ENCODE measurements at regions not wholly inside any gene's neighbourhood (a gene's known extent, or its start where the extent isn't known, plus 50 kb on each side); places are given as distances from the start of the nearest gene placed in this dataset.
A peak's percentile ranks its signal among the peaks of the same experiment; 100 is the strongest.
"Not testable (repeated sequence)": the region's sequence is repeated elsewhere in the genome, so short reads cannot be mapped to it uniquely, and the experiment has no call there.

DNA sequence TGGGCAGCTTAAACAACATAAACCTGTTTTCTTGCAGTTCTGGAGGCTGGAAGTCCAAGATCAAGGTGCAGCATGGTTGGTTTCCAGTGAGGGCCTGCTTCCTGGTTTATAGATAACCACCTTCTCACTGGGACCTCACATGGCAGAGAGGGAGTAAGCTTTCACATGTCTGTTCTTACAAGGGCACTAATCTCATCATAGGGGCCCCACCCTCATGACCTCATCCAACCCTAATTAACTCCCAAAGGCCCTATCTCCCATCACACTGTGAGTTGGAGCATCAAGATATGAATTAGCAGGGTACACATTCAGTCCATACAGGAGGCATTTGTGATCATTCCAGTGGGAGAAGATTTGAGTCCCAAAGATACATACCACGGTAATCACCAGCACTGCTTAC, 50.5 kb upstream of the GRIN2A start:
- no peak for FAIRE-seq
- DNase-seq (ENCODE audit: insufficient read length, low spot score): no peak

DNA sequence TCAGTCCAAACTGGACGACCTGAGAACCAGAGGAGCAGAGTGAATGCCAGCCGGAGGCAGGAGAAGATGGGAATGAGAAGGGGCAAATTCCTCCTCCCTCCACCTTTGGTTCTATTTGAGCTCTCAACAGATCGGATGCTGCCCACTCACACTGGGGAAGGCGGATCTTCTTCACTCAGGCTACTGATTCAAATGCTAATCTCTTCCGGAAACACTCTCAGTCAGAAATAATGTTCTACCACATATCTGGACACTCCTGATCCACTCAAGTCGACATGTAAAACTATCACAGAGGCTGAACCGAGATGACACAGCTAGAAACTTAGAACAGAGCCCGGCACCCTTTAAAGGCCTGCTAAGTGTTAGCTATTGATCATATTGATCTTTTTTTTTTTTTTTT, 57.4 kb upstream of the GRIN2A start:
- FAIRE-seq (no peak), DNase-seq (ENCODE audit: insufficient read length, low spot score) (no peak)

DNA sequence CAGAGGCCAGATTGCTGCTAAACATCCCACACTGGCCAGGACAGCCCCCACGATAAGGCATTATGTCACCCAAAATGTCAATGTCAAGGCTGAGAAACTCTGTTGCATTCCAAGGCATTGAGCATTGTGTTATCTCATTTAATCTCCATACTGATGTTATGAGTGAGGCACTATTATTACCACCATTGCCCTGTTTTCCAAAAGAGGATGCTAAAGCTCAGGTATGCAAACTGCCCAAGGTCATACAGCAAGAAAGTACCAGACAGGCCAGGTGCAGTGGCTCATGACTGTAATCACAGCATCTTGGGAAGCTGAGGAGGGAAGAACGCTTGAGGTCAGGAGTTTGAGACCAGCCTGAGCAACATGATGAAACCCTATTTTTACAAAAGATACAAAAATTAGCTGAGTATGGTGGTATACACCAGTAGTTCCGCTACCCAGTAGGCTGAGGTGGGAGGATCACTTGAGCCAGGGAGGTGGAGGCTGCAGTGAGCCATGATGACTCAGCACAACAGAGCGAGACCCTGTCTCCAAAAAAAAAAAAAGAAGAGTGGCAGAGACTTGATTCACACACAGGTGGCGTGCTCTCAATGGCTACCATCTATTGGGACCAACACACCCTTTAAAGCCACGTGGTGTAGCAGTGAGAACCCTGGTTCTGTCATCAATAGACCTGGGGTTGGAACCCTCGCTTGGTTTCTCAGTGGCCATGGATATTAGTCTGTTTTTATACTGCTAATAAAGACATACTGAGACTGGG, 58.8 kb upstream of the GRIN2A start:
- FAIRE-seq (no peak), DNase-seq (ENCODE audit: insufficient read length, low spot score) (no peak)

DNA sequence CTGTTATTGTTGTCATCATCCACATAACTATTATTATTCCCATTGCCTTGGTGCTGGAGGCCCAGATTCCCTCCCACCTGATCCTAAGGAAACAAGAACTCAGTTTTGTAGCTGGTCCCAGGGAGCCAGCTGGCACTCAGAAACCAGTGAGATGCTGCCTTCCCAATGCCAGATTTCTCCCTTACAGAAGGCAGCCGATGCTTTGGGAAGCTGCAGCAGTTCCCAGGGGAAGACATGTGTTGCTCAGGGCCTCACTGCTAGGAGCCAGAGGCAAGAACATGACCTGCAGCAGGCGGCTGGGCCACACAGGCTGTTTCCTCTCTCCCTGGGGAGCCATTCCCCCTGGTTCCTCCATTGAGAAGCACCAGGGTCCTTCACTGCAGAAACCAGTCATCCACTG, 59.9 kb upstream of the GRIN2A start:
- FAIRE-seq (no peak), DNase-seq (ENCODE audit: insufficient read length, low spot score) (no peak)

DNA sequence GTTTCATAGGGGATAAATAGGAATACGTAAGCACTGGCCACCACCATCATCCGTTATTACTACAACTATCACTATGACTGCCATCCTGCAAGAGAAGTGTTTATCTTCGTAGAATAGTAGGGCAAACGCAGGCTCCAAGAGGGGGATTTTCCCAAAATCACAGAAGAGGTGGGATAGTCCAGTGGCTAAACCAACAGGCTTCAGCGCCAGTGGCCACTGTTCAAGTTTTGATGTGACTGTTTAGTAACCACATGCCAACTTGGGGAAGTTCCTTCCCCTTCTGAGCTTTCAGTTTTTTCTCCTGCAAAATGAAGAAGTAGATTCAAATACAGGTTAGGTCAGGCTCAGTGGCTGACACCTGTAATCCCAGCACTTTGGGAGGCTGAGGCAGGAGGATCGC, 60.7 kb upstream of the GRIN2A start:
- no peak for FAIRE-seq

DNA sequence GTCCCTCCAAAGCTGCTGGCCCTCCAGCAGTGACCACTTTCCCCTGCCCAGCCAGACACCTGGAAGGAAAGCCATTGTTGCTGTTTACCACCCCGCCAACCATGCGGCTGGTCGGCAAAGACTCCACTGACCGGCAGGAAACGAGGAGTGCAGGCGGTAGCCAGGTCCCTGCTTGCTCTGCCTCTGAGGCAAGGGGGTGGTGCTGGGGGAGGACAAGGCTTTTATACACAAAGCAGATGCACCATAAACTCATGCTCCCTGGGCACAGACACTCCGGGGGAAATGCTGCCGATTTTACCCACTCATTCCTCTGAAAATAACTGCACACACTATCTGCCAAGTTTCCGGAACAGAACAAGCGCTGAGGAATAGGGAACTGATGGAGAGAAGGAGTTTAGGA, 62.8 kb upstream of the GRIN2A start:
- DNase-seq (ENCODE audit: insufficient read length, low spot score) (no peak), FAIRE-seq (no peak)

More for the DNA sequence above, 60.7 kb upstream of the GRIN2A start:
- no peak for DNase-seq (ENCODE audit: insufficient read length, low spot score)

DNA sequence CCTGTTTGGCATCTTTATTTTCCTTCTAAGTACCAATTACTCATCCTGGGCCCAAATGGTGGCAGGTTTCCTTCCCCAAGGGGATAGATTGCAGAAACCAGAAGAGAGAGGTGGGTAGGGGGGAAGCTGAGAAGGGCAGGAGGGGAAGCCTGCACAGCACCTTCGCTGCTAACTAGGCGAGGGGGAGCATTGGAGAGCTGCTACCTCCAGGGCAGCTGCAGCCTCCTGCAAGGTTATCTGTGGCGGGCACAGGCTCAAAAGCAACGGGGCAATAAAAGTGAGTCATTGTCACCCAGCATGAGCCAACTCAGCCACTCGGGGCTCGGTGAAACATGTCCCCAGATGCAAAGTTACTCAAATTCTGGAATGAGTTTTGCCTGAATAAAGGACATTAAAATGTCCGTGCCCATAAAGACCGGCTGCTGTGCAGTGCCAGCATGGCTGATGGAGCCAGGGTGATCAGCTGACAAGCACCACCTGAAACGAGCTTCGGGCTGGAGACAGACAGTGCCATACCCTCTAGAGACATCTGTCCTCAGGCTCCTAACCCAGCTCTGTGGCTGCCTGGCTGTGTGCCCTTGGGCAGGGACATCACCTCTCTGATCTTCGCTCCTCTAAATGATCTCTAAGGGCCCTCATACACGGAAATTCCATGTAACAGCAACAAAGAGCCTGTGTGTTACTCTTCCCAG, 68.1 kb upstream of the GRIN2A start:
- FAIRE-seq (no peak), DNase-seq (ENCODE audit: insufficient read length, low spot score) (no peak)

DNA sequence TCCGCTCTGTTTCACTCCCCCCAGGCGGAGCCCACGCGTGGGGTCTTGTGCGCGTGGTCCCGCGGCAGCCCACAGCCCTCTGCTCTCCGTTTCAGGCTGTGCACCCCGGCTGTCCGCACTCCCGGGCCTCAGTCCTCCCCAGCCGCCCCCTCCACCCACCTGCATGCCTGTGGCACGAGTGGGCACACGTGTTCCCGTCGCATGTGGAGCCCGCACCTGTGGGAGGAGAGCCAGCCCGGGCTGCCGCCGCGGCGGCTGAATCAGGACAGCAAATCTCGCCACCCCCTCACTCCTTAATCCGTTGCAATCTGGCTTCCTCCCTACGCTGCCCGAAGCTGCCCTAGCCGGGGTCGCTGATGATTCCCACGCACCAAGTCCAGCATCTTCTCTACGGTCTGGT, 69.9 kb upstream of the GRIN2A start:
- FAIRE-seq: no peak
- DNase-seq (ENCODE audit: insufficient read length, low spot score): no peak

DNA sequence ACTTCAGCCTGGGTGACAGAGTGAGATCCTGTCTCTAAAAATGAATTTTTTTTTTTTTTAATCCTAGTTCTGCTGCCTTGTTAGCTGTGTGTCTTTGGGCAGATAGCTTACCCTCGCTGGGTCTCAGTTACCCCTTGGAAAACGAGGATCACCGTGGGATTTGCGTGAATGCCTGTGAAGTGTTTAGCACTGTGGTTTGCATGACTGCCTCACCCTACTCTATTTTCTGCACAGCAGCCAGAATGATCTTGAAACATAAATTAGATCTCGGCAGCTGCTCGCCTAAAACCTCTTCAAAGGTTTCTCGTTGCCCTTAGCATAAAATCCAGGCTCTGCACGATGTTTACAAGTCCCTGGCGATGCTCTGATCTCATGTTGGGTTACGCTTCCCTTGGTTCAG, 71.2 kb upstream of the GRIN2A start:
- DNase-seq (ENCODE audit: insufficient read length, low spot score) (no peak), FAIRE-seq (no peak)

DNA sequence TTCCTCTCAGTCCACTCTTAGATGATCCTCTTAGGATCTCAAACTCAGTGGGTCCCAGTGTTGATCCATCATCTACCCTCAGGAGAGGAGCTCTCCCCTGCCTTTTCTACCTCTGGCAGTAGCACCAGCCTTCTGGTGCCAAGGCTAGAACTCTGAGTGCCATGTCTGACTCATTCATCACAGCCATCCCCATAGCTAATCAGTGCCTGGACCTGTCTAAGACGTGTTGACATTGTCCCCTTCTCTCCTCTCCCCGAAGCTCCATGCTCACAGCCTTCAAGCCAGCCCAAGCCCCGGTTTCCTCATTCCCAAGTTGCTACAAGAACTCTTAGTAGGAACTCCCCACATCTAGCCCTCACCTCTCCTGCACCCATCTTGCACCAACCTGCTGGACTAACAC, 73.5 kb upstream of the GRIN2A start:
- no peak for FAIRE-seq
- no peak for DNase-seq (ENCODE audit: insufficient read length, low spot score)

DNA sequence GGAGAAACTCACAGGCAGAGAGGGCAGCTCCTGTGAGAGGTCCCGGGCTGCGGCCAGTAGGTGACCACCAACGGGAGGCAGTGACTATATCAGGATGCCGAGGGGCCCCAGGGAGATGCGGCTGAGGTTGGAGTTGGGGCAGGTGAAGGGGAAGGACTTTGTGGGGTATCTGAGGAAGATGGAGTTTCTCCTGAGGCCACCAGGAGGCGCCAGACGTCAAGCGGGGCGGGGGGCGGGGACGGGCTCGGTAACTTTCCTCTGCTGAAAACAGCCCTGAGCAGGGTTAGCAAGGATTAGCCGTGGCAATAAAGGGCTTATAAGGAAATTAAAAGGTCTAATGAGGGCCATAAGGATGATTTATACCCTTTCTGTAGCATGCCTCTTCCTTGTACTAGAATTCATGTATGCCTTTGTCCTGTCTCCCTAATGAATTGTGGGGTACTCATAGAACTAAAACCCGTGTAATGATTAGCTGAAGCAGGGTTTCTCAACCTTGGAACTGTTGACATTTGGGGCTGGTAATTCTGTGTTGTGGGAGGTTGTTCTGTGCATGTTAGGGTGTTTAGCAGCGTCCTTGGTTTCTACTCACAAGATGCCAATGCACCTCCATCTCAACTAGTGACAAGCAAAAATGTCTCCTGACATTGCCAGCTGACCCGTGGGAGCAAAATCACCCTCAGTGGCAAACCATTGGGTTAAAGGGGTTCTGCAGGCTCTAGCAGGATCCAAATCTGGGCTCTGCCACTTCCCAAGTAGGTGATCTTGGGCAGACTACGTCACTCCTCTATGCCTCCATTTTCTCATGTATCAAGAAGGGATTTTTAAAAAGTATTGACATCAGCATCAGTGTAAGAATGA, 74.8 kb upstream of the GRIN2A start:
- DNase-seq (ENCODE audit: insufficient read length, low spot score): peak; percentile 66

DNA sequence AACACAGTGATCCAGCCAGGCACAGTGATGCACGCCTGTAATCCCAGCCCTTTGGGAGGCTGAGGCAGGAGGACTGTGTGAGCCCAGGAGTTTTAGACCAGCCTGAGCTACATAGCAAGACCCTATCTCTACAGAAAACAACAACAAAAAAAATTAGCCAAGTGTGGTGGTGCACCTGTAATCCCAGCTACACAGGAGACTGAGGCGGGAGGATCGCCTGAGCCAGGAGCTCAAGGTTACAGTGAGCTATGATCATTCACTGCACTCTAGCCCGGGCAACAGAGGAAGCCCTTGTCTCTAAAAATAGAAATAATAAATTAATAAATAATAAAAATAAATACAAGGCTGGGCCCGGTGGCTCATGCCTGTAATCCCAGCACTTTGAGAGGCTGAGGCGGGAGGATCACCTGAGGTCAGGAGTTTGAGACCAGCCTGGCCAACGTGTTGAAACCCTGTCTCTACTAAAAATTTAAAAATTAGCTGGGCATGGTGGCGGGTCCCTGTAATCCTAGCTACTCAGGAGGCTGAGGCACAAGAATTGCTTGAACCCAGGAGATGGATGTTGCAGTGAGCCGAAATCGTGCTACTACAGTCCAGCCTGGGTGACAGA, 75.5 kb upstream of the GRIN2A start:
- FAIRE-seq; DNase-seq (ENCODE audit: insufficient read length, low spot score): not testable (repeated sequence)

More for the DNA sequence above, 74.8 kb upstream of the GRIN2A start:
- no peak for FAIRE-seq

DNA sequence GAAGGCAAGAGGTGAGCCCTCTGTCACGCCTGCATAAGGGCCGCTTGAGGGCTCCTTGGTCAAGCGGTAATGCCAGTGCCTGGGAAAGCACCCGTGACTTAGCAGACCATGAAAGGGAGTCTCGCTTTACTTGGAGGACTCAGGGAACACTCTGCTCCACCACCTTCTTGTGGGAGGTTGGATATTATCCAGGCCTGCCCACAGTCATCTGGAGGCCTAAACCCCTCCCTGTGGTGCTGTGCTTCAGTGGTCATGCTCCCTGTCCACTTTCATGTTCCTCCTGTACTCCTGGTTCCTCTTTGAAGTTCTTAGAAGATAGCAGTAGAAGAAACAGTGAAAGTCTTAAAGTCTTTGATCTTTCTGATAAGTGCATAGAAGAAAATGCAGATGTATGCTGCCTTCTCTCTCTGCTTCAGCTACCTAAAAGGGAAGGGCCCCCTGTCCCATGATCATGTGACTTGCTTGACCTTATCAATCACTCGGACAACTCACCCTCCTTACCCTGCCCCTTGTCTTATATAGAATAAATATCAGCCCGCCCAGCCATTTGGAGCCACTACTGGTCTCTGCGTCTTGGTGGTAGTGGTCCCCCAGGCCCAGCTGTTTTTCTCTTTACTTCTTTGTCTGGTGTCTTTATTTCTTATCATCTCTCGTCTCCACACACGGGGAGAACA, 76.8 kb upstream of the GRIN2A start:
- FAIRE-seq: not testable (repeated sequence)

DNA sequence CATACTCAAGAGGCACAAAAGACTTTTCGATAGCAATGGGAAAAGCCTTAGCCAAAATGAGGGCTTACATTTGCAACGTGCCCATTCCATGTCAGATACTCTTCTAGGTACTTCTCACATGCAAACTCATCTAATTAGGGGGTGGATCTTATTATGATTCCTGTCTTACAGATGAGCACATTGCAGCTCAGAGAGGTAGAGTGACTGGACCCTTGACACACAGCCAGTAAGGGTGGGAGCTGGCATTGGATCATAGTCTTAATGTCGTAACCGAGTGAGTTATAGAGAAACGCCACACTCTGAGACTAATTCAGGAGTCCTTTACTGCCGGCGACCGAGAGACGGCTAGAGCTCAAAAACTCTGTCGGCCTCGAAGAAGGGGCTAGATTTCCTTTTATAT, 78.8 kb upstream of the GRIN2A start:
- FAIRE-seq: no peak
- no peak for DNase-seq (ENCODE audit: insufficient read length, low spot score)

More for the DNA sequence above, 76.8 kb upstream of the GRIN2A start:
- not testable (repeated sequence) for DNase-seq (ENCODE audit: insufficient read length, low spot score)

DNA sequence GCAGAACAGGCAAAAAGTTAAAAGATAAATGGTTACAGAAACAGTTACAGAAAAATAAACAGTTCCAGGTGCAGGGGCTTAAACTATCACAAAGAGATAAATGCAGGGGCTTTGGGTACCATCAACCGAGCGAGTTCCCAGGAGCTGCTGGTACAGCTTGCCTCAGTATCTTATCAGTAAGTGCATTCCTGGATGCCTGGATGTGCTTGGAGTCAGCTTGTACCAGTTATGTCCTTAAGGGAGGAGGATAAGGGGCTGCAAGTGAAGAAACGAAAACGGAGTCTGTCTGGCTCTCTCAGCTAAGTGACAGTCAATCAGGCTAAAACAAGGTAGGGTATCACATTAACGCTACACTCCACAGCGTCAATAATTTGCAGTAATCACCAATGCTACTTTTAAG, 79.3 kb upstream of the GRIN2A start:
- FAIRE-seq: not testable (repeated sequence)

DNA sequence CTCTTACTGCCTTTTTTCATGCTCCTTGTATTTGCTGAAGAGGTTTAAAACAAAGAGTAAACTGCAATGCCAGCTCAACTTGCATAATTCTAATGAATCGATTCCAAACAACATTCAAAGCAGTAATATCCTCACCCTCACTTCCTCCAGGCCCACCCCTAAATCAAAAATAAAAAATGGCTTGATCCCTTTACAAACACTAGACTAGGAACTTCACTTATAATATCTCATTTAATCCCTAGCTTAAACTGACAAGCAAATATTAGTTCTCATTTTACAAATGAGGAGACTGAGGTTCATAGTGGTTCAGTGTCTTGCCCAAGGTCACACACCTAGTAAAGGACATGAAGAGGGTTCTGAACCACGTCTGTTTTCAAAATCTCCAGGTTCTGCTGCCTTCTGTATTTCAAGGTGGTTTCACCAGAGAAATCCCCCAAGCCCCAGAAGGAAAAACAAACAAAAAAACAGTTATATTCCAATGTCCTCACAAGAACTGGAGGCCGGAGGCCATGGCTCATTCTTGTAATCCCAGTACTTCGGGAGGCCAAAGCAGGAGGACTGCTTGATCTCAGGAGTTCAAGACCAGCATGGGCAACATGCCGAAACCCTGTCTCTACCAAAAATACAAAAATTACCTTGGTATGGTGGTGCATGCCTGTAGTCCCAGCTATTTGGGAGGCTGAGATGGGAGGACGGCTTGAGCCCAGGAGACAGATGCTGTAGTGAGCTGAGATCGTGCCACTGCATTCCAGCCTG, 80.3 kb upstream of the GRIN2A start:
- no peak for DNase-seq (ENCODE audit: insufficient read length, low spot score)
- FAIRE-seq: no peak

More for the DNA sequence above, 79.3 kb upstream of the GRIN2A start:
- not testable (repeated sequence) for DNase-seq (ENCODE audit: insufficient read length, low spot score)

DNA sequence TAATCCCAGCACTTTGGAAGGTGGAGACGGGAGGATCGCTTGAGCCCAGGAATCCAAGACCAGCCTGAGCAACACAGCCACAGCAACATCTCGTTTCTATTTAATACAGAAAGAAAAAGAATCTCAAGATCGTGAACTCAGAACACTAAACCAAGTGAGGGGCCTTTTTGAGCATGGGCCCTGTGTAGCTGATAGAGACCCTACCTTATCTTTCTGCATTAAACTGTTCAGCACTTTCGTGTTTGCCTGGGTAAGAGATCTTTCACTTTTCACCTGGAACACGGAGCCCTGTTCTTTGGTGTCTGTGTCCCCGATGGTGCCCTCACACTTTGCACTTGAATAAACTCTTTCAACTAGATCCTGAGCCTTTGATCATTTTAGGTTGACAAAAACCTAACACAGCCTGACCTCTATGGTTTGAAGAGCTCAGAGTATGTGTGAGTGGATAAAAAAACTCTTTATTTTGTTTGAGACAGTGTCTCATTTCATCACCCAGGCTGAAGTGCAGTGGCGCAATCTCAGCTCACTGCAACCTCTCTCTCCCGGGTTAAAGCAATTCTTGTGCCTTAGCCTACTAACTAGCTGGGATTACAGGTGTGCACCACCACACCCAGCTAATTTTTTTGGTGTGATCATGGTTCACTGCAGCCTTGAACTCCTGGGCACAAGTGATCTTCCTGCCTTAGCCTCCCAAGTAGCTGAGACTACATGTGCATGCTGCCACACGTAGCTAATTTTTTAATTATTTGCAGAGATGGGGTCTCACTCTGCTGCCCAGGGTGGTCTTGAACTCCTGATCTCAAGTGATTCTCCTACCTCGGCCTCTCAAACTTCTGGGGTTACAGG, 83.8 kb upstream of the GRIN2A start:
- FAIRE-seq (no peak), DNase-seq (ENCODE audit: insufficient read length, low spot score) (no peak)

DNA sequence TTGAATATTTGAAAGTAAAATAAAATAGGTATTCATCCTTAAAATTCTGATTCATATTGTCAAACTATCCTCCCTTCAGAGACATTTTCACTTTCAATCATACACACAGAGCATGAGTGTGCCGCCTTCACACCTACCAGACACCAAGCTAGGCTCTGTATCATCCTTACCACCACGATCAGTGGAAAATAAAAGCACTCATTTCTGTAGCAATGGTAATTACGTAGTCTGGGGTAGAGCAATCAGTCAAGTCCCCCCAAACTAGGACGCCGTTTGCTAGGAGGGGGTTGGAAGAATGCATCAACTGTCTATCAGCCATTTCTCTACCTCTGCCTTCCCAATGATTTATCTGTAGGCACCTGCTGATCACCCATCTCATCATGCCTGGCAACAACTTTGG, 84.6 kb upstream of the GRIN2A start:
- no peak for FAIRE-seq
- DNase-seq (ENCODE audit: insufficient read length, low spot score): no peak

DNA sequence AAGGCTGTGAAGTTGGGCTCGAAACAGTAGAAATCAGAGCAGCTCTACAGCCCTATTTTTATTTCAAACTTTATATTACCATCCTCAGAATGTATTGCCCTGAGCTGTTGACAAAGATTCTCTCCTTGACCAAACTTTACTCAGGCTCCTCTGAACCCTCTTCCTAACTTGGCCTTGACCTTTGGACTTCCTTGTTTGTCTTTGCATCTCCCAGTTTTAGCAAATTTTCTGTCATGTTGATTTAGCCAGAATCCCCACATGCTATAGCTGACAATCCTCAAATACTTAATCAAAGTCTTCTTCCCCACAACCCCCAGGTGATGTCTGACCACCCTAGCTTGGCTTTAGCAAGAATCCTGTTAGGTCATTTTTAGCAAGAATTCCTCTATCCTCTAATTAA, 87.4 kb upstream of the GRIN2A start:
- no peak for DNase-seq (ENCODE audit: insufficient read length, low spot score)
- no peak for FAIRE-seq

All from HTR-8/SVneo (cell line).